ENCODE measurements at regions not wholly inside any gene's neighbourhood (a gene's known extent, or its start where the extent isn't known, plus 50 kb on each side); places are given as distances from the start of the nearest gene placed in this dataset.

DNA sequence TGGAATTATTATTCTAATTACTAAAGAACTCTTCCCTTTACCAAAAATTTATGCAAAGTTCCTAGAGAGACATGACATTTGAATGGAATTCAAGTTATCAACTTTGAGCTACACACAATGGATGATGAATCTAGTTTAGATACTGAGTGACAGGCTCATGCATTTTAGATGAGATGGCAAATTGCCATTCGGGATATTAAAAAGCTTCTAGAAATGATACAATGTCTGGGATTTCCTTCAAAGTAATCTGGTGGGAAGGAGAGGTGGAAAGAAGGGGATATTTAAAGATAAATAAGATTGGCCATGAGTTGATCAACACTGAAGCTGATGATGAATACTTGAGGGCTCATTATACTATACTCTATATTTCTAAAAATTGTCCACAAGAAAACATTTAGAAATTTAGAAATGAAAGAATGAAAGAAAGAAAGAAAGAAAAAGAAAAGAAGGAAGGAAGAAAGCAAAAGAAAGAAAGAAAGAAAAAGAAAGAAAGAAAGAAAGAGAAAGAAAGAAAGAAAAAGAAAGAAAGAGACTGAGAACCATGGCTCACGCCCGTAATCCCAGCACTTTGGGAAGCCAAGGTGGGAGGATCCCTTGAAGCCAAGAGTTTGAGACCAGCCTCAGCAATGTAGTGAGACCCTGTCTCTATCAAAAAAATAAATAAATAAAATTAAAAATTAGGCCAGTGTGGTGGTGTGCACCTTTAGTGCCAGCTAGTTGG lies 62.6 kb upstream of the NEDD4L start:
- TF ChIP-seq, protein P1, sequence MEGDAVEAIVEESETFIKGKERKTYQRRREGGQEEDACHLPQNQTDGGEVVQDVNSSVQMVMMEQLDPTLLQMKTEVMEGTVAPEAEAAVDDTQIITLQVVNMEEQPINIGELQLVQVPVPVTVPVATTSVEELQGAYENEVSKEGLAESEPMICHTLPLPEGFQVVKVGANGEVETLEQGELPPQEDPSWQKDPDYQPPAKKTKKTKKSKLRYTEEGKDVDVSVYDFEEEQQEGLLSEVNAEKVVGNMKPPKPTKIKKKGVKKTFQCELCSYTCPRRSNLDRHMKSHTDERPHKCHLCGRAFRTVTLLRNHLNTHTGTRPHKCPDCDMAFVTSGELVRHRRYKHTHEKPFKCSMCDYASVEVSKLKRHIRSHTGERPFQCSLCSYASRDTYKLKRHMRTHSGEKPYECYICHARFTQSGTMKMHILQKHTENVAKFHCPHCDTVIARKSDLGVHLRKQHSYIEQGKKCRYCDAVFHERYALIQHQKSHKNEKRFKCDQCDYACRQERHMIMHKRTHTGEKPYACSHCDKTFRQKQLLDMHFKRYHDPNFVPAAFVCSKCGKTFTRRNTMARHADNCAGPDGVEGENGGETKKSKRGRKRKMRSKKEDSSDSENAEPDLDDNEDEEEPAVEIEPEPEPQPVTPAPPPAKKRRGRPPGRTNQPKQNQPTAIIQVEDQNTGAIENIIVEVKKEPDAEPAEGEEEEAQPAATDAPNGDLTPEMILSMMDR (IDR thresholded peaks at IDR 0.05; ENCODE audit: insufficient read depth, low read depth, low read length, missing control alignments): no peak
- DNase-seq (ENCODE audit: low read depth): no peak
- H3K4me3 ChIP-seq (ENCODE audit: low read depth, low read length): no peak overlapping the region

DNA sequence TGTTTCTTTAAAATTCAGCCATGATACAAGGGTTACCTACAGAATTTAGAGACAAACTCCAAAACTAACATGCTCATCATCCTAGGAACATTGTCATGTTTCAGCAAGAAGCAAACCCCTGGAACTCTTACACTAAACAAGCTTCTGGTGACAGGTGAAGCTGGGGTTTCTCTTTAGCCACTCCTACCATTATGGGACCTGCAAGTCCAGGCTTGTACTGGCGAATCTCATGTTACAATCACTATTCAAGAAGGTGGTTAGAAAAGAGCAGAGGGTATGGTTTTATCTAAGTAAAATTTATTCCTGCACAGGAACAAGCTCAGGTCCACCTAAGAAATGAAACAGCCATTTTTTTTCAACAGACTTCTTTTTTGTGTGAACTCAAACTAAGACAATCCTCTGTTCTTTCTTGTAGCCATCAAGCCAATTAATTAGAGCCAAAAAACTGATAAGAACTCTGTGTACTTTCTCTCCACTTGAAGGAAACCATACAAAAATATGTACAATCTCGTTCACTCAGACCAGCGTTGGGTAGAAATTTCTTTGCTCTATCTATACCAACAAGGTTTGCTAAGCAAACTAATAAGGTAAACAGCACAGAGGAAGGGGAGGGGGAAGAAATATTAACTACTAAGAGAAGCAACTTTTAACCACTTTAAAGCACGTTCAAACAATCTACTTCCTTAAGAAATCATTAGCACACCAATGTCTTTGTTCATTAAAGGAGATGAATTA lies 63.3 kb upstream of the NEDD4L start:
- no peak overlapping the region for H3K4me3 ChIP-seq (ENCODE audit: low read depth, low read length)
- DNase-seq (ENCODE audit: low read depth): peak; percentile 25
- TF ChIP-seq, protein P1 (IDR thresholded peaks at IDR 0.05; ENCODE audit: insufficient read depth, low read depth, low read length, missing control alignments): no peak

DNA sequence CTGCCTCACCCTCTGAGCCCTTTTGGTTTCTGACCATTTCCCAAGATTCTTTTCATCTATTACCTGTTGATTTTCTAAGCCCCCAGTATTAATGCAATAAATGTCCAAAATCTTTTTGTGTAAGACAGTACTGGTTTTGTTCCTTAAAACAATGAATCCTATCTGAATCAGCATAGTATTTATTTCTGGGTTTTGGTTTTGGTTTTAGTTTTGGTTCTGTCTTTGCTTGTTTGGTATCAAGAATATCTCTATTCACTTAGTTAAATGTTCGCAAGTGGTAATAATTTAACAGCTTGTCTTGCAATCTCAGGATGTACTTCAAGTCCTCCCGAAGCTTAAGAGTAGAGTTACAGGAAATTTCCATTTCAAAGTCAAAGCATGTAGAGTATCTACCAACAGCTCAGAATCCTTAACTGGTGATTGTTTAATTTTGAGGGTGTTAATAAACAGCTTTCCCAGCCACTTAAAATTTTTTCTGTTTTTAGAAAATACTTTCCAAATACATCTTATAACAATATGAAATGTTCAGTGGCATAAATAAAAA lies 67.7 kb upstream of the NEDD4L start:
- TF ChIP-seq, protein P1 (IDR thresholded peaks at IDR 0.05; ENCODE audit: insufficient read depth, low read depth, low read length, missing control alignments): no peak
- no peak for DNase-seq (ENCODE audit: low read depth)
- no peak overlapping the region for H3K4me3 ChIP-seq (ENCODE audit: low read depth, low read length)

DNA sequence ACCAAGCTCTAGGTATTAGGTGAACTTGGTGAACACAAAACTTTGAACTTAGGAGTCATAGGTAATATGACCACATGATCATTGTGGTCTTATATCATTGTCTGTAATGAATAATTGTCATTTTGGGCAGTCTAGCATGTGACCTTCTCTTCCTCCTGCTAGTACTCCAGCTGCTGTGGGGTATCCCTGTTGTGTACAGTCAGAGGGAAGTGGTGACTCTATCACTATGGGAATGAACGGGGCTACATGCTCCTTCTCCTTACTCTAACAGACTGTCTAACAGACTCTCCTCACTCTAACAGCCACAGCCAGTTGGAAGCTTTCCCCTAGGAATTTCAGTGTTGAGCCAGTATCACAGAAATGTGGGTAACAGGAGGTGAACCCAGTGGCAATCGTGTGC lies 68.2 kb upstream of the NEDD4L start:
- no peak for DNase-seq (ENCODE audit: low read depth)
- no peak overlapping the region for H3K4me3 ChIP-seq (ENCODE audit: low read depth, low read length)
- TF ChIP-seq, protein P1 (IDR thresholded peaks at IDR 0.05; ENCODE audit: insufficient read depth, low read depth, low read length, missing control alignments): no peak

DNA sequence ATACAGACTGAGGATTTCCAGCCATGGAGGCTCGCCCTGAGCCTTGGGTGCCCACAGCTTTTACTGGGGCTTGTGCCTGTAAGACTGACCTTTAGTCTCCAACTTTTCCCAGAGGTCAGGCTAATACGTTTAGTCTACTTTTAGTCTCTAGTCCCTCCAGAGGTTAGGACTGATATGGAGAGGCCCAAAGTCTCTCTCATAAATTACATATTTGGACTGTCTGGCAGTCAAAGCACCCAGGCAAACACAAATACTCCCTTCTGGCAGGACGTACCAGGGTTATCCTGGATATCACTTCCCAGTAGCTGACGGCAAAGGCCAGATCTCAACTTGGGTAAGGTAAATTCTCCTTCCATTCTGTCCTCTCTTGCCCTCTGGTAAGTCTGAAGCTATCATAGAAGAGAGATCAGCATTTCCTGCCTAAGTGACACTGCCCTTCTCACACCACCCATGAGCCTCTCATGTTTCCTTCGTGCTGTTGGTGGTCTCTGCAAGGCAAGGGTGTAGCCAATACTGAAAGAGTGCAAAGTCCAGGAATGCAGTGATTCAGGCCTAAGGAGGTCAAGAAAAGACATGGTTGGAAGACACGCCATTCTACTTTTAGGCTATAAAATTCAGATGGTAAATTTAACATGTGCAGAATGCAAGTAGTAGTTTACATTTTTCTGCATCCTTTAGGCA lies 69.3 kb upstream of the NEDD4L start:
- DNase-seq (ENCODE audit: low read depth): no peak
- TF ChIP-seq, protein P1 (IDR thresholded peaks at IDR 0.05; ENCODE audit: insufficient read depth, low read depth, low read length, missing control alignments): no peak
- H3K4me3 ChIP-seq (ENCODE audit: low read depth, low read length): no peak overlapping the region

DNA sequence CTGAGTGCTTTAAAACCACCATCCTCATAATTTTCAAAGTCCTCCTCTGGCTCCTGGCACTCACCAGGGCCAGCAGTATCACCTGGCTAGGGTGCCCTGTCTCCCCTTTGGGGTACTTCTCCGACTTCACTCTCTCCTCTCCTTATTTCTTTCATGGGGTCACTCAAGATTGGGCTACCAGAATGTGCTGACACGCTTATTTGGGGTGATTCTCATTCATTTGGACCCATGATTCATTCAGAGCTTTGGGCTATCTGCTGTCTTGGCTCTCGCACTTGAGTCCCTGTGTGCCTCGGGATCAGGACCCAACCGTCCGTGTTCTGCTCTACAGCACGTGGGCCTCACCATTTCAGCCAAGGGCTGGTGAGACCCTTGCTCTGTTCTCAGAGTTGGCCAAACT lies 70.1 kb upstream of the NEDD4L start:
- TF ChIP-seq, protein P1 (IDR thresholded peaks at IDR 0.05; ENCODE audit: insufficient read depth, low read depth, low read length, missing control alignments): no peak
- no peak overlapping the region for H3K4me3 ChIP-seq (ENCODE audit: low read depth, low read length)
- no peak for DNase-seq (ENCODE audit: low read depth)
